ENCODE measurements at regions not wholly inside any gene's neighbourhood (a gene's known extent, or its start where the extent isn't known, plus 50 kb on each side); places are given as distances from the start of the nearest gene placed in this dataset.

- TF ChIP-seq ATF7 (IDR thresholded peaks at IDR 0.05) (no peak), ATF7 (CRISPR knock-in tag; IDR thresholded peaks at IDR 0.05) (no peak), PAX8 (CRISPR knock-in tag; IDR thresholded peaks at IDR 0.05; ENCODE audit: borderline replicate concordance) (no peak), ZSCAN30 (CRISPR knock-in tag; IDR thresholded peaks at IDR 0.05) (no peak), RXRB (CRISPR knock-in tag; IDR thresholded peaks at IDR 0.05; ENCODE audit: borderline replicate concordance) (0 out of 2 replicates have a peak, but pooled peaks have one; percentile 33), ZNF709 (CRISPR knock-in tag; IDR thresholded peaks at IDR 0.05) (no peak), KDM2A (CRISPR knock-in tag; IDR thresholded peaks at IDR 0.05; ENCODE audit: borderline replicate concordance, low read depth) (no peak), HMGXB4 (CRISPR knock-in tag; IDR thresholded peaks at IDR 0.05; ENCODE audit: borderline replicate concordance in 1 of 2, low read depth in 1 of 2) (no peak), CHD4 (IDR thresholded peaks at IDR 0.05; ENCODE audit: borderline replicate concordance, low read length) (no peak), DRAP1 (CRISPR knock-in tag; IDR thresholded peaks at IDR 0.05) (no peak), ZSCAN9 (CRISPR knock-in tag; IDR thresholded peaks at IDR 0.05; ENCODE audit: borderline replicate concordance) (no peak), GATAD2A (CRISPR knock-in tag; IDR thresholded peaks at IDR 0.05) (peak; percentile 79), TOPORS (CRISPR knock-in tag; IDR thresholded peaks at IDR 0.05) (no peak), NBN (conservative IDR thresholded peaks at IDR 0.05) (no peak), GZF1 (CRISPR knock-in tag; IDR thresholded peaks at IDR 0.05) (no peak), MAX (IDR thresholded peaks at IDR 0.05) (peak; percentile 72), DR1 (CRISPR knock-in tag; IDR thresholded peaks at IDR 0.05) (no peak), TBX3 (IDR thresholded peaks at IDR 0.05; ENCODE audit: borderline replicate concordance) (no peak), ATF4 (CRISPR knock-in tag; IDR thresholded peaks at IDR 0.05) (peak in 1 of 2 experiments; percentile 44; a peak in 1 of 4 replicates), ZNF138 (CRISPR knock-in tag; IDR thresholded peaks at IDR 0.05; ENCODE audit: low read depth) (no peak), RAD21 (CRISPR knock-in tag; IDR thresholded peaks at IDR 0.05) (0 out of 2 replicates have a peak, but pooled peaks have one; percentile 10), GMEB2 (CRISPR knock-in tag; IDR thresholded peaks at IDR 0.05; ENCODE audit: low read depth) (no peak), ZFP1 (CRISPR knock-in tag; IDR thresholded peaks at IDR 0.05) (no peak), FOXM1 (CRISPR knock-in tag; IDR thresholded peaks at IDR 0.05) (no peak), CBX5 (CRISPR knock-in tag; IDR thresholded peaks at IDR 0.05; ENCODE audit: borderline replicate concordance) (no peak), ZNF547 (CRISPR knock-in tag; IDR thresholded peaks at IDR 0.05) (no peak), TEF (CRISPR knock-in tag; IDR thresholded peaks at IDR 0.05) (no peak)
Measured at GRCh38 chr11:134742956-134743819, 331.1 kb upstream of the B3GAT1 start (continued).
